GM18505 (cell line): ENCODE measurements at regions not wholly inside any gene's neighbourhood (a gene's known extent, or its start where the extent isn't known, plus 50 kb on each side); places are given as distances from the start of the nearest gene placed in this dataset.

Experiments used
- ATAC-seq: cut with Tn5 transposase; IDR thresholded peaks from one replicate; pipeline ENCODE4 v1.9.1; 2021; ENCODE audit not compliant: unreplicated experiment
- POLR2A ChIP-seq: IDR thresholded peaks from 4 replicates; pipeline ENCODE4 v1.6.1; 2011; ENCODE audit warnings: borderline replicate concordance; ENCODE audit not compliant: insufficient read depth, insufficient read length; ENCODE audit errors: extremely low read depth

- no peak for ATAC-seq
- TF ChIP-seq POLR2A: no peak
Observed at GRCh38 chr3:72238010-72238691, 453.2 kb upstream of the PROK2 start.

DNA sequence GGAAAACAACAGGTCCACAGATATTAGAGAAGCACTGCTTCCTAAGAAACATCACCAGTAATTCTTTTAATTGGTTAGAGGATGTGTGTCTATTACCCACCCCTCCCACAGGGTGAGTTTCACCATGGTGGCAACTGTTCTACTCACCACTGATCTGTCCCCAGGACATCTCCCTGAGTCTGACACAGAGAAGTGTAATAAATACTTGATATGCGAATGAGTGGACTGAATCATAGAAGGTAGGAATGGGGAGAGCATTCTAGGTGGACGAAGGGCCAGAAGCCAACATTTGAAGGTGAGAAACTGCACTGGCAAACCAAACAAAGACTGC, 452.7 kb upstream of the PROK2 start:
- TF ChIP-seq POLR2A: no peak
- ATAC-seq: no peak

DNA sequence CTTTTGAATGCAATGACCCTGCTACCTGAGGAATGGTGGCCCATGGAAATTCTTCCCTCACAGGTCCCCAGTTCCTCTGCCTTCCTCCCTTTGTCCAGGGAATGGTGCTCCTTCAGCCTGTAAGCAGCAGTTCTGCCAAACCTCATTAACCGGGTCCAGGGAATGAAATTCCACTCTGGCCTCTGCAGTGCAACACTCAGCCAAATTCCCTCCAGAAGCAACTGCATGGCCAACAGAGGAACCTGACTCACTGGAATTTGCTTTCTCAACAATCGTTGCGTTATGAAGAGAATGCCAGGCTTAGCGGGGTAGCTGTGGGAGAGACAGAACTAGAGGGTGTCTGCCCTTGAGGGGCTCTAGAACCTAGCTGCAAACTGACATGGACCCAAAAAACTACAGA, 449.4 kb upstream of the PROK2 start:
- TF ChIP-seq POLR2A: no peak
- ATAC-seq: no peak

- ATAC-seq: no peak
- TF ChIP-seq POLR2A: no peak
Observed at GRCh38 chr3:72233571-72233970, 448.6 kb upstream of the PROK2 start.

DNA sequence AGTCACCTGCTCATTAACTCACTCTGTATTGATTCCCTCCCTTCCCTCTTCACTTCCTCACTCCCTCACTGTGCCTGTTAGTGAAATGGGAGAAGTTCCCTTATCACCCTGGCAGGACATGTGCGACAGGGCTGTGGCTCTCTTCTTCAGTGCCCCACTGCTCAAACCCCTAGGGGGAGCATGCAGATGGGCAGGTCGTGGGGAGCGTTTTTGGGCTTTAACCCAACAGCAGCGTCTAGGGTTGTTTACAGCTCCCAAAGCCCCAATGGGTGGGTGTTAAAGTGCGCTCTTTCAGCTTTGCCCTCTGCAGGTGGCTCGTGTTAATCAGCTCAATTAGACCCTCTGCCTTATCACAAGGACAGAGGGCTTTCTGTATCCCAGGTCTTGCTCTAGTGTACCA, 447.8 kb upstream of the PROK2 start:
- TF ChIP-seq POLR2A: no peak
- no peak for ATAC-seq

DNA sequence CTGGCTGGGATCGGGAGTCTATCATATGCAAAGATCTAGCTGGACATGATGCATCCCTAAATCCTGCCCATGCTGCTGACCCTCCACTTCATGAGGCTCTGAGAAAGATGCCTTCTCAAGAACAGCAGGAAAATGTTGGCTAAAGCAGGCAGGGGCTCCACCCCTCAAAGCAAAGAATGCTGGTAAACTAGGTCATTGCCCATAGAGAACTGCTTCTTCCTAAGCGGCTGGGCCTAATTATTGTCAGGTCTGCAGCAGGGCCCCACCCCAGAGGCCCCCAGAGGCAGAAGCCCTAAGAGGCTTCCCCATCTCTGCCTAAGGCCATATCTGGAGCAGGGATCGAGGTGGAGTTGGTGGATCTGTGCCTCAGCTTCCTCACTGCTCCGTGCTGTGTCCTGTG, 447.4 kb upstream of the PROK2 start:
- ATAC-seq: no peak
- TF ChIP-seq POLR2A: no peak

GRCh38 chr3:72231439-72232196, 446.7 kb upstream of the PROK2 start:
- no peak for ATAC-seq
- no peak for TF ChIP-seq POLR2A

DNA sequence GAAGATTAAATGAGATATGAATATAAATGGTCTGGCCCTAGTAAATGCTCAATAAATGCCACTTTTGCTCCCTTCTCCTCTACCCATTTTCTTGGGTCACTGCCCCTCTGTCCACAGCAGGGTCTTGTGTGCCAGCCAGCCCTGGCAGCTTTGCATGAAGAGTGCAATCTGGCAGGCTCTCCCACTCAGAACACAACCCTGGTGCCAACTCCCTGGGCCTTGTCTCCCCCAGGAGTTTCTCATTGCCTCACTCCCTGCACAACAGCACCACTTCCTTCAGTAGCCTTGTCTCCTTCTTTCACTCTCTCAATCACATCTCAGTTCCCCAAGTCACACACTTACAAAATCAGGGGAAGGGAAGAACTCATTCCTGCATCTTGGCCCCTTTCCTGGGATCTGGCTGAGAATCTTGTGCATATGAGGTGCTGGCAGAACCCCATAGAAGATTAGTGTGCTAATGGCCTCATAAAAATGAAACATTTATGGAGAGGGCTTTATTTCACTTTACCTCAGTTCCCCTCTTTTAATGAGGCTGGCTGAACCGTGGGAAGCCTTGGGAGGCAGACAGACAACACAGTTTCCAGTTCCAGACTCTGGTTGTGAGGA, 445.9 kb upstream of the PROK2 start:
- no peak for ATAC-seq

GRCh38 chr3:72229952-72230351, 445.0 kb upstream of the PROK2 start:
- no peak for ATAC-seq
- TF ChIP-seq POLR2A: no peak

More for the DNA sequence above, 445.9 kb upstream of the PROK2 start:
- no peak for TF ChIP-seq POLR2A

DNA sequence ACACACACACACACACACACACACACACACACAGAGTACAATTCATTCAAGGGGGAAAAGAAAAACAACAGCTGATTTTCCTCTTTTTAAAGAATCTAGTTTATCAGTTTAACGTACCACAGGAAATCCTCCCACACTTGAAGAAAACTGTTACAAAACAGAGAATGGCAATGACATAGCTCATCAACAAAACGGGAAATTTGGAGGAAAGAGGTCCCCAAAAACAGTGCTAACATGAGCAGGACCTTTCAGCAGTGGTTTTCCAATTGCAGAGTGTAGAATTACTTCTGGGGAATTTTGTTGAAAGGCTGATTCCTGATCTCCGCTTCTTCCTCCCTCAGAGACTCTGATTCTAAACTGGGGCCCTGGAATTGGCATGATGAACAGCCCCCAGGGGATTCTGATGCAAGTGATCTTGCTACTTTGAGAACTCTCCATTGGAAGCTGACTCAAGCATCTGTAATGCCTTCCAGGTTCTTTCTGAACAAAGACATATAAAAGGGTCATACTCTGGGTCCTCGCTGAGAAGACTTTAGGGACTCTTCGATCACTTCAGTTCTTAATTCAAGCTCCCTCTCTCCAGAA, 442.6 kb upstream of the PROK2 start:
- no peak for ATAC-seq
- no peak for TF ChIP-seq POLR2A

DNA sequence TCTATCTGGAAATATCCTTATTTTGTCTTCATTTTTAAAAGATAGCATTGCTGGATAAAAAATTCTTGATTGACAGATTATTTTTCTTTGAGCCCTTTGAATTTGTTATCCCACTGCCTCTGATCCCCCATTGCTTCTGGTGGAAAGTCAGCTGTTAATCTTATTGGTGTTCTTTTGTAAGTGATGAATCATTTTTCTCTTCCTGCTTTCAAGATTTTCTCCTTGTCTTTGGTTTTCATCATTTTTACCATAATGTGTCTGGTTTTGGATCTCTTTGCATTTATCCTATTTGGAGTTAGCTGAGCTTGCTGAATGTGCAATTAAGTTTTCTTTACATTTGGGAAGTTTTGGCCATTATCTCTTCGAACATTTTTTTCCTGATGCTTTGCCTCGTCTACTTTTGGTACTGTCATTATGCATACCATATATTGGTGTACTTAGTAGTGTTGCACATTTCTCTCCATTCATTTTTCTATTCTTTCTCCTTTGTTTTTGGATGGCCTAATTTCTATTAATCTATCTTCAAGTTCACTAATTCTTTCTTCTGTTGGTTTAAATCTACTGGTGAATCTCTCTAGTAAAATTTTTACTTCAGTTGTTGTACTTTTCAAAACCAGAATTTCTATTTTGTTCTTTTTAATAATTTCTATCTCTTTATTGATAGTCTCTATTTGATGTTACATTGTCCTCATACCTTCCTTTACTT, 440.0 kb upstream of the PROK2 start:
- no peak for TF ChIP-seq POLR2A
- ATAC-seq: no peak

GRCh38 chr3:72223628-72224027, 438.7 kb upstream of the PROK2 start:
- no peak for TF ChIP-seq POLR2A
- no peak for ATAC-seq

GRCh38 chr3:72223116-72223515, 438.2 kb upstream of the PROK2 start:
- no peak for ATAC-seq
- no peak for TF ChIP-seq POLR2A
